Mesenteric fat pad (tissue), 1 donor: ENCODE measurements at regions not wholly inside any gene's neighbourhood (a gene's known extent, or its start where the extent isn't known, plus 50 kb on each side); places are given as distances from the start of the nearest gene placed in this dataset.
"Not testable (repeated sequence)": the region's sequence is repeated elsewhere in the genome, so short reads cannot be mapped to it uniquely, and the experiment has no call there.

Experiments
- DNase-seq: peaks from one replicate; pipeline ENCODE4 v3.0.0-alpha.2; 2020; ENCODE audit warnings: low spot score
- donor health status: DM: yes; HTN: yes; CAD: no.

DNA sequence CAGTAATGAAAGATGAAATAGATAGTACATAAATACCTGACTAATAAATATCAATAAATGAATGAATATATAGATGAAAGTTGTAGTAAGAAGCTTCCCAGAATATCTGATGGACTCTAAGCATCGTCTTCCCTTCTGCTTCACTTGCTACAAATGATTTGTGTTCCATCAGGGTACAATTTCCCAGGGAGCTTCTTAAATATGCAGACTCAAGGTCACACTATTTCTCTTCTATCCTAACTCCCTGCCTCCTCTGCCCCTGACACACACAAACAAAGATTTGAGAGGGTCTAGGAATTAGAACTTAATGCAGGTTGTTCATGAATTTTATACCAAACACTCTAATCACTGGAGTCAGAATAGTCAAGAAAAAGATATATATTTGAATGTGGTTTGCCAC, 415.9 kb upstream of the TMPRSS15 start:
- DNase-seq = no peak

DNA sequence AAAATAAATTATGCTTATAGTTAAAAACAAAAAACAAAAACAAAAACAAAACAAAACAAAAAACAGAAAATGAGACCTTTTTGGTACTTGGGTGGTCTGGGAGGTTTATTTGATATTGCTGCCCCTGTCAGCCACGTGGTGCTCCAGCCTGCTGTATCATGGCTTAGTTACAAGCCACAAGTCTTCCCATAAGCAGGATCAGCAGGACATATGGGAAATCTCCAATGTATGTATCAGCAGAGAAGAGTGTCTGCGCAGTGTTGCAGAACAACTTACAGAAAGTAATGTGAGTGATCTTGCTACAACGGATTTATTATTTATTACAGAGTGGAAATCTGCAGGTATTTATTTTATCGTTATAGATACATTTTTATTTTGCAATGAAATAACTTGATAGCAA, 423.0 kb upstream of the TMPRSS15 start:
- no peak for DNase-seq

DNA sequence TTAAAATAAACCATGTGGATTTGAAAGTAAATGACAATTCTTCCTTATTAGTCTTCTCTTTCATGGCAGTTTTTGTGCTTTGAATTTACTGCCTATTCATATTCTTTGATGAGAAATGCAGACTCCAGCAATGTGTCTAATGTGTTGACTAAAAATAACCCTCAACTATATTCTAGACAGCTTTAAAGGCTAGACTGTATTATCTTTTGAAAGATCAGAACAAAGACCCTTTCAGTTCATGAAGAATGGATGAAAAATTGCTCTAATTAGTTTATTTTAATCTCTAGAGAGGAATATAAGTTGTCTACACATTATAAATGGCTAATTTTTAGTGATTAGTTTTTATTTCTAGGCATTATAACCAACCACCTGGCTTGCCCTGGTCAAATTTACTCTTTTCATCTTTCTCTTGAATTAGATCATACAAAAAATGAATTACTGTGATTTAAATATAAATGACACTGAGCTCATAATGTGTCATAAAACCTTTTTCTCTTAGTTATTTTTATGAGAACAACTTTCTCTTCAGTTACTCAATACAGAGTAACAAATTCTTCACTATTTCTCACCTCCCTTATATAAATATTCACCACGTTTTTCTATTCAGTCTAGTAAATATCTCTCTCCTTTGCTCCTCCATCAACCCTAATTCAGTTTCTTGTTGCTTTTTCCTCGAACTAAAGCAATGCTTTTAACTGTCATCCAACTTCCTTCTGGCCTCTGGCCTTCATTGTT, 428.5 kb upstream of the TMPRSS15 start:
- DNase-seq = no peak

DNA sequence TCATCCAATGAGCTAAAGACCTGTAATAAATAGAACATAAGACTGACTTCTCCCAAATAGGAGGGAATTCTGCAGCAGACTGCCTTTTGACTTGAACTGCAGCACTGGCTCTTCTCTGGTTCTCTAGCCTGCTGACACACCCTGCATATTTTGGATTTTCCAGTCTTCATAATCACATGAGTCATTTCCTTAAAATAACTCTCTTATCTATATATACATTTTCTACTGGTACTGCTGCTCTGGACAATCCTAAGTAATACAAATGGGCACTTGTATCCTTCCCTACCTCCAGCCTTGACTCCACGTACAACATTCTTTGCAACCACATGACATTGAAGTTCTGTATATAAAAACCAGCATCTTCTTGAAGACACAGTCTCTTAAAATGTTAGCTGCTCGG, 429.4 kb upstream of the TMPRSS15 start:
- no peak for DNase-seq

DNA sequence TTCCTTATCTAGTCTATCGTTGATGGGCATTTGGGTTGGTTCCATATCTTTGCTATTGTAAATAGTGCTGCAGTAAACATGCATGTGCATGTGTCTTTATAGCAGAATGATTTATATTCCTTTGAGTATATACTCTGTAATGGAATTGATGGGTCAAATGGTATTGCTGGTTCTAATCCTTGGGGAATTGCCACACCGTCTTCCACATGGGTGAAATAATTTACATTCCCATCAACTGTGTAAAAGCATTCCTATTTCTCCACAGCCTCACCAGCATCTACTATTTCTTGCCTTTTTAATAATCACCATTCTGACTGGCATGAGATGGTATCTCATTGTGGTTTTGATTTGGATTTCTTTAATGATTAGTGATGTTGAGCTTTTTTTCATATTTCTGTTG, 430.5 kb upstream of the TMPRSS15 start:
- not testable (repeated sequence) for DNase-seq

DNA sequence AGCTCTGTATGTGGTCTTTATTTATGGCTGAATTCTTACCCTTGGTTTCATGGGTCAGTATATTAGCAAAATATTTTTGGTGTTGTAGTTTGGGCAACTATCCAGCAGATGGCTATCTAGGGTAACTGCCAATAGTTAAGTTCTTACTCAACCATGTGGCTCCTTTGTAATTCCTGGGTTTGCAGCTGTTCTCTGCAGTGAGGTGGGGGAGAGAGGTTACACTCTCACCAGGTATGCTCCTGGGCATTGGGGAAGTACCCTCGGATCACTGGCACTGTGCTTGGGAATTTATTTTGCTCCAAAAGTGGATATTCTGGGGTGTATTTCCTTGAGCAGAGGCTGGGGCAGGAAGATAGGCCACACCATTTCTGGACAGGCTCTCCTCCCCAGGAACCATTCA, 436.7 kb upstream of the TMPRSS15 start:
- no peak for DNase-seq

DNA sequence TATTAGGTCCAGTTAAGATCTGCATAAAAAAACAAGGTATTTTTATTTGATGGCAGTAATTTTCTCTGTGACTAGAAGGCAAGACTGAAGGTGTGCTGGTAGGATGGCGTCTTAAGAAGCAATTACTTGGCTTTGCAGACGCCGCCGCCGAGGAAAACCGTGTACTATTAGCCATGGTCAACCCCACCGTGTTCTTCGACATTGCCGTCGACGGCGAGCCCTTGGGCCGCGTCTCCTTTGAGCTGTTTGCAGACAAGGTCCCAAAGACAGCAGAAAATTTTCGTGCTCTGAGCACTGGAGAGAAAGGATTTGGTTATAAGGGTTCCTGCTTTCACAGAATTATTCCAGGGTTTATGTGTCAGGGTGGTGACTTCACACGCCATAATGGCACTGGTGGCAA, 454.0 kb upstream of the TMPRSS15 start:
- not testable (repeated sequence) for DNase-seq

DNA sequence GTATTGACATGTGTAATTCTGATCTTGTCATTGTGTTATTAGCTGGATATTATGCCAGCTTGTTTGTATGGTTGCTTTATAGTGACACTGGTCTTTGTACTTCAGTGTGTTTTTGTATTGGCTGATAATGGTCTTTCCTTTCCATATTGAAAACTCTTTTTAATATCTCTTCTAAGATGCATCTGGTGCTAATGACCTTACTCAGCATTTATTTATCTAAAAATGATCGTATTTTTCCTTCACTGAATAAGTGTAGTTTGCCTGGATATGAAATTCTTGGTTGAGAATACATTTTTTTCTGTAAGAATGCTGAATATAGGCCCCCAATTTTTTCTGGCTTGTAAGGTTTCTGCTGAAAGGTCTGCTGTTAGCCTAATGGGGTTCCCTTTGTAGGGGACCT, 465.5 kb upstream of the TMPRSS15 start:
- DNase-seq = no peak

DNA sequence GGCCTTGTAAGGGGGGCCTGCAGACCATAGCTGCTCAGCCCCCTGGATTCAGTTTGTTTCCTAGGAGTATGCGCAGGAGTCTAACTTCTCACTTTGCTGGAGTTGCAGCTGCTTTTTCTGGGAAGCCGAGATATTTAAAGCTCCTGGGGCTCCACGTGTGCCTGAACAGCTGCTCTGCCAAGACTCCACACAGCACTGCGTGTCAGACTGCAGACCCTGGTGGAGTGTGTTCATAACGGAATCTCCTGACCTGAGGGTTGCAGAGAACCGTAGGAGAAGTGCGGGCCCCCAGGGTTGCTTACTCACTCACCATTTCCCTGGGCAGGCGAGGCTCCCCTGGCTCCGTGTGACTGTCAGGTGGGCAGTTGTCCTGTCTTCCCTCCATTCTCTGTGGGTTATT, 474.3 kb upstream of the TMPRSS15 start:
- DNase-seq = no peak

DNA sequence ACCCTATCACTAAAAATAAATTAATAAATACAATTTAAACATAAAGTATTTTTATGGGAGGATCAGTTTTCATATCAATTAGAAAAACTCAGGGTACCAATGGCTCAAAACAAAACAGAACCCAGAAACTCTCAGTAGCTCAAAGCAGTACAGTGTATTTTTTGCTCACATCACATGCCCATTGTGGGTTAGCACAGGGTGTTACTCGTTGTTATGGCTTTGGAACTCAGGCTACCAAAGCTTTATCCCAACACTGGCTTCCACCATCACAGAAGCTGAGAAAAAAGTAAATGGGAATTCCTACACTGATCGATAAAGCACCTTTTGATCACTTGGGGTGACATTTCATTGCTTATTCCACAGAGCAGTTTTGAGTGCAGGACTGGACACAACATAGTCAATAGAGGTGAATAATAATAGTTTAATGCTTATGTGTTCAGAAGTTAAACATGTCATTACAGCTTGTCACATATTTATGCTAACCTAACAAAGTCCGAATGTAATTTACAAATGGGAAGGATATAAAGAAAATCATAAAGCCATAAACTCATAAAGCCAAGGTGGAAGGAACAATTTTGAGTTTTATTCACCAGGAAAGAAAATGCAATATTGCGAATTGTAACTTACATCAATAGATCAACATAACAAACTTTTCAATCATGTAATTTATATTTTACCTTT, 484.5 kb upstream of the TMPRSS15 start:
- no peak for DNase-seq

DNA sequence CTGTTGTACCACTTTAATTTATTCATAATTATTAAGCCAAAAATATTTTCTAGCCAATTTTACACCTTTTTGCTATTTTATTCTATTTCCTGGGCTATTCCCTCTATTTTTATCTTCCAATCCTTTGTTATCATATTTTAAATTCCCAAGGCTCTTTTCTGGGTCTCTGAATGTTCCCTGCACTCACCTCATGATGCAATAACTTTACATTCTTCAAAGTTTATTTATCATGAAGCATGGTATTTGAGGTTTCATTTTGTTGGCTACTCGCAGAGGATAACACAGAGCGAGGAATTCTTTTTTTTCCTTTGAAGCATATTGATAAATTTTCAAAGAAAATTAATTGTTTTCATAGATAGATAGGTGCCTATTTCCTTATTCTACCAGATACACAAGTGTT, 489.8 kb upstream of the TMPRSS15 start:
- DNase-seq = no peak

DNA sequence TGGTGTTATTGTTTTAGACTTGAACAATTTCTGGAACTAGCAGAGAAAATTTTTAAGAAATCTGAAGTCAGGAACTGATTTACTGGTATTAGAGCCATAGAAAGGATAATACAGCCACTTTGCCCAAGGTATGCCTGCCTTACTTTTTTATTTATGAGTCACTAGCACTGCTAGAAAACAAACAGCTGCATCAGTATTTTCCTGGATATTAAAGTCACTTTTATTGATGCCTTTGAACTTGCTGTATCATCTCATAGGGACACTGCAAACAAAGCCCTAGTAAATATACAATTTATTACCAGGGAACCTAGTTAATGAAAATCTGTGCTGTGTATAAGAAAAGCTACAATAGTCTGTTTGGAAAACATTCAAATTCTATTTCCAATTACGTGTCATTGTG, 490.8 kb upstream of the TMPRSS15 start:
- DNase-seq = no peak

DNA sequence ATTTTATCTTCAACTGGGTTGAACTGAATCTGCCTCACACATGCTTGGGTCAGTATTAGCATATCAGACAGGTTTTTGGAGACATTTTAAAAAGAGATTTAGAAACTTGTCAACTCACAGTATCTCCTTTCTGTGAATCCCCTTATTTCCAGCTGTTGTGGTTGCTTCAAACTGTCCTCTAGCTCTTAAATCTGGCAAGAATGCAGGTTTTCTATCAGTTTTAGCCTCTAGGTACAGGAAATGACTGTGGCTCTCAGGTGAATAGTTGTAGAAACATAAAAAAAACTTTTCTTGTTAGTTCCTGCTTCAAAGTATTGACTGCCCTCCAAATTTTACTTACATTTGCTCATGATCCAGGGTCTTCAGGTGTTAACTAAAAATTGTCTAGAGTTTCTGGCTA, 495.7 kb upstream of the TMPRSS15 start:
- DNase-seq = no peak

DNA sequence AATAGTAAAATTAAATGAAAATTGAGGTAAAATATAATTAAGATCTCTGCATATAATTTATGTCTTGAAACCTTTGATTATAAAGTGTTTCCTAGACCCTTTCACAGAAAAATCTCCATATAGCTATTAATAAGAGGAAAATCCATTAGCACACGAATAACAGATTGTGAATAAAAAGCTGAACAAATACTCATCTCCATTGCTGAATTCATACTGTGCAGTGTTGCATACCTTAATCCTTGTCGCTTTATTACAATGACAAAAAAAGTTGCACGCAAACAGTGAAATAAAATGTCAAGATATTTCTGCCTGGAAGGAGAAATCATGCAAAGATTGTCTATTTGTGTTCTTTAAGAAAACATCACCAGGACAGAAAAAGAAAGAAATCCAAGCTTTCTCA, 499.1 kb upstream of the TMPRSS15 start:
- no peak for DNase-seq

DNA sequence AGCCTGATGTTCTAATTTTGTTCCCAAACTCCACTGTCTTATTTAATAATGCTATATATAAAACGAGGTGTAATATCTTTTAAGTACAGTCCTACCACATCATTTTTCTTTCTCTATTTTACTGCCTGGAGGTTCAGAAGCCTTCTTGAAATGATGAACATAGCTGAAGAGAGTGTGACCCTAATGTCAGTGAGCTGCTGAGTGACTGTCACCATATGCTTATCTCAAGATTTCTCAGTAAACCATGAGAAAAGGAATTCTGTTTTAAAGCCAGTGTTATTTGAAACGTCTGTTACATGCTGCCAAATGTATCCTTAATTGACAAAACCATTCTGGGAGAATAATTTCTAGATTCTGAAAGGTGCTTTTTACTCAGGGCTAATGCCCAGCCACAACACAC, 503.5 kb upstream of the TMPRSS15 start:
- DNase-seq = no peak

DNA sequence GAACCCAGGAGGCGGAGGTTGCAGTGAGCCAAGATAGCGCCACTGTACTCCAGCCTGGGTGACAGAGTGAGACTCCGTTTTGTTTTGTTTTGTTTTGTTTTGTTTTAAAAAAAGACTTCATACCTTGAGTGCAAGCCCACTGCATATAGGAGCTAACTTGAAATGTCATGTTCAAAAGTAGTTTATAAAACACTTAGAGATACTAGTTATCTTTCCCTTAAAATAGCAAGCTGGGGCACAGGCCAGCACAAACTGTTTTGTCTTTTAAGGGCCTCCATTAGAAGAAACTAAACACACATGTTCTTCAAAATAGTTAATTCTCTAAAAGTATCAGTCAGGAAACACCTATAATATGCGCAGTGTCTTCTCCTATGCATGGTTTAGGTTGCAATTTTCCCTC, 505.1 kb upstream of the TMPRSS15 start:
- no peak for DNase-seq

DNA sequence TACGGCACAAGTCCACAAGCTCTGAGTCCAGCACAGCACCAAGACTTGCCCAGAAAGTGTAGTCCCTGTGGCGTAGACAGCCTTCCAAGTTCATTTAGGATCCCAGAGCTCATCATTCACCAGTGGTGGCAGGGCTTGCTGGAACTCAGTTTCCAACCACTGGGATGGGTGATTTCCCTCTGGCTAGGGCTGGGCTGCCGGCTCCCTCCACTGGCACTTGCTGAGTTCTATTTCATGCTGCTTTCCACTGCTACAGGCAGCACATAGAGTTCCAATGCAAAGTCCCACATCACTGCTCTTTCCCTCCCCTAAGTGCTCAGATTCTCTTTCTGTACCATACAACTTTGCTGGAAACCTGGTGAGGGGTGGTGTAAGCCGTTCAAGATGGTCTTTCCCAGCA, 510.3 kb upstream of the TMPRSS15 start:
- no peak for DNase-seq

DNA sequence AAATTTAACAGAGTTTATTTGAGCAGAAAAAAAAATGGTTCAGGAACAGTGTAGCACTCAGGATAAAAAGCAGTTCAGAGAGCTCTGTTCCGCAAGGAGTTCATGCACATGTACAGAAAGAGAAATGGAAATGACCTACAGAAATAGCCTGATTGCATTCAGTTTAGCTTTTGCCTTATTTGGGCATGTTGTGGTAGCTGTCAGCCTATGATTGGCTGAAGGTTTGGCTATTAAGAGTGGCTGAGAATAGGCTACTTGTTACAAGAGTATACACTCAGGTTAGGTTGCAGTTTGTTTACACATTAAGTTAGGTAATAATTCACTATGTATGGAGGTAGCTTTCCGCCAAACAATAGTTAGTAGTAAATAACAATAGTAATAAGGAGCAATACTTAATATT, 511.0 kb upstream of the TMPRSS15 start:
- DNase-seq = no peak

DNA sequence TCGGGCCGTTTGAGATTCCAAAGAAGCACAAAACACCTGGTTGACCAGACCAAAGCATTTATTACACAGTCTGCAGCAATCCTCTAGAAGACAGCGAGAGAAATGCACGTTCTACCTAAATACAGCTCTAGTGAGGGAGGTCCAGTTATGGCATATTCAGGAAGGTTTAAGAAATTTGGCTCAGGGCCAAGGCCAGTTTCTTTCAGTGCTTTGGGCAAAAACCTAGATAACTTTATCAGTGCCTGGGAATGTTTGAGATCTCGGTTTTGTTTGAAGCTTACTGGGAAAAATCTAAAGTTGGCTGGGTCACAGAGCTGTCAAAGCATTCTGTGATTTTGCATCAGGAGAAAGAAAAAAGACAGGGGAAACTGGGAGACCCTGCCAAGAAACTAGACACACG, 514.0 kb upstream of the TMPRSS15 start:
- no peak for DNase-seq

DNA sequence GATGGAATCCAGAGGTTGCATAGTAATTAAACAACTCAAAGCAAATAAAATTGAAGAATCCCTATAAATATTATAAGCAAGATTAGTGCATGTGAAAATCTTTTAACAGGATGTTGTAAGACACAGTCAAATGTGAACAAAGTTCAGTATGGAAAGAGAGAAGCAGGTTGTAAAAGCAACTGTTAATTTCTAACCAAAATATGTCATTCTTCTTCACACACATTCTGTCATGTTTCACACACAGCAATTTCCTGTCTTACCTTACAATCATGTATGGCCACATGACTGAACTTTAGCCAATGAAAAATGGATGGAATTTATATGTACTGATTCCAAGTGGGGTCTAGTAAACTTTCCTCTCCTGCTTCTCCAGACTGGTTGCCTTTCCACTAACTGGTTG, 527.7 kb upstream of the TMPRSS15 start:
- DNase-seq = no peak

DNA sequence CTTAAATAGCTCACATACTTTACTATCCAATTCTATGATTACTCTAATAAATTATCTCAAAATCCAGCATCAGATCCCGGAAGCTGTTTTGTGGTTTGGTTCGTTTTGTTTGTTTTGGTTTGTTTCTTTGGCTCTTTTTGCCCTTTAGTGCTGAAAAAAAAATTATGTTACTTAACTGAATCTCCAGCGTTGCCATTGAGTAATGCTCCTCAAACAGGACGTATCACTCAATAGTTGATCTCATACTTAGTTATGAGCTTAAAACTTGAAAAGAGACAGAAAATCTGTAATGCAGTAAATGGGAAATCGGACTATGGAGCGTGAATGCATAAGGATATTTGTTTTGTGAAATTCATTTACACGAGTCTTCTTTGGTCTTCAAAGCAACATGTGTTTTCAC, 533.8 kb upstream of the TMPRSS15 start:
- no peak for DNase-seq

DNA sequence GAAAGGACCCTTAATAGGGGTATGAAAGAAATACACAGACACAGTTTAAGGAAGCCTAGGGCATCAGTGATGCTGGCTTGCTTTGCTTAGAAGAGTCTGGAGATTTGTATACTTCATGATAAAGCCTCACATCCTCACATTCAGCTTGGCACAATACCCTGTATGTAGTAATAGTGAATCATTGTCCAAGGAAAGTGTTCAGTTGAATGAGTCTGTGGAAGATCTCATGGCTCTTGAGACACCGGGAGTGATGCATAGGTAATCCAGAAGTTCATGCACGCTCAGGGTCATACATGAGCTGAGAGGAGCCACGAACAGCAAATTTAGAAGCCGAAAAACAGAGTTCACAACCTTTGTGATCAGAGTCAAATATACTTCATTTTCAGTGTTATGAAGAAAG, 537.2 kb upstream of the TMPRSS15 start:
- DNase-seq = no peak

DNA sequence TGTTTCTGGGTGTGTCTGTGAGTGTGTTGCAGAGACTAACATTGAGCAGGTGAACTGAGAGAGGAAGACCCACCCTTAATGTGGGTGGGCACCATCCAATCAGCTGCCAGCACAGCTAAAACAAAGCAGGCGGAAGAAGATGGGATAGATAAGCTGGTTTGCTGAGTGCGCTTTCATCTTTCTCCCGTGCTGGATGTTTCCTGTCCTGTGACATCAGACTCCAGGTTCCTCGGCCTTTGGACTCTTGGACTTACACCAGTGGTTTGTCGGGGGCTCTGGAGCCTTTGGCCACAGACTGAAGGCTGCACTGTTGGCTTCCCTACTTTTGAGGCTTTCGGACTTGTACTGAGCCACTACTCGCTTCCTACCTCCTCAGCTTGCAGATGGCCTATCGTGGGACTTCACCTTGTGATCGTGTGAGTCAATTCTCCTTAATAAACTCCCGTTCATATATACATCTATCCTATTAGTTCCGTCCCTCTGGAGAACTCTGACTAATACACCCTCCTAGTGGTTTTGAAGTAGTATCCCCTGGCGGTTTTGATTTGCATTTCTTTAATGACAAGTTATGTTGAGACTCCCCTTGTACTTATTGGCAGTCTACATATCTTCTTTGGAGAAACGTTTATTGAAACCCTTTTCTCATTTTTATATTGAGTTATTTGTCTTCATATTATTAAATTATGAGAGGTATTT, 546.6 kb upstream of the TMPRSS15 start:
- no peak for DNase-seq
